ENCODE measurements at regions not wholly inside any gene's neighbourhood (a gene's known extent, or its start where the extent isn't known, plus 50 kb on each side); places are given as distances from the start of the nearest gene placed in this dataset.

- Histone ChIP-seq H3K79me1 (ENCODE audit: low read depth, low read length) (no peaks in the 10 kb centered on the region), H2BK5ac (ENCODE audit: low read depth, low read length) (no peak overlapping the region), H3K23me2 (ENCODE audit: low read depth, low read length) (no peaks in the 10 kb centered on the region), H3K4me2 (ENCODE audit: insufficient read depth in 1 of 2, low read depth in 2 of 2, low read length in 2 of 2) (no peak overlapping the region), H3K27me3 (replicated peaks in 1 of 4; ENCODE audit: control insufficient read depth in 3 of 4, extremely low read depth in 1 of 4, insufficient read depth in 3 of 4, low read length in 3 of 4) (peaks cover 0 to 1% (median 0%) of the 10 kb centered on the region in 4 experiments; a peak in 1 of 7 replicates), H3K4ac (replicated peaks; ENCODE audit: insufficient read length, low read depth, low read length) (no peak overlapping the region), H3K9ac (replicated peaks in 1 of 4; ENCODE audit: extremely low read depth in 1 of 4, low read depth in 3 of 4, low read length in 3 of 4) (no peak overlapping the region), H2AFZ (ENCODE audit: low read length) (0 out of 2 replicates have a peak overlapping the region, but pooled peaks have one; percentile 24), H3K23ac (ENCODE audit: insufficient read length) (no peak overlapping the region), H4K91ac (replicated peaks; ENCODE audit: insufficient read length, low read length) (no peak overlapping the region), H2AK5ac (ENCODE audit: low read depth, low read length) (no peak overlapping the region), H3K56ac (replicated peaks; ENCODE audit: insufficient read length, low read depth, low read length) (no peak overlapping the region), H4K8ac (ENCODE audit: extremely low read depth, insufficient read depth, low read length) (no peak overlapping the region), H2BK20ac (ENCODE audit: low read length) (no peak overlapping the region), H3K18ac (ENCODE audit: extremely low read depth, low read length) (no peak overlapping the region), H3K9me3 (ENCODE audit: insufficient read depth in 2 of 2, low read depth in 1 of 2, low read length in 1 of 2) (no peaks in the 10 kb centered on the region), H3K27ac (ENCODE audit: low read depth, low read length) (no peak overlapping the region), H3K14ac (ENCODE audit: insufficient read length) (no peak overlapping the region), H3K4me1 (replicated peaks in 1 of 4; ENCODE audit: control insufficient read depth in 3 of 4, insufficient read depth in 4 of 4, low read length in 3 of 4) (no peaks in the 10 kb centered on the region; a peak in 1 of 7 replicates), H2BK120ac (replicated peaks; ENCODE audit: low read depth, low read length) (no peak overlapping the region), H4K5ac (ENCODE audit: insufficient read length, low read depth, low read length) (no peak overlapping the region), H3K36me3 (ENCODE audit: control insufficient read depth in 2 of 4, insufficient read depth in 4 of 4, low read length in 3 of 4) (no peaks in the 10 kb centered on the region), H4K20me1 (replicated peaks in 1 of 2; ENCODE audit: control insufficient read depth in 1 of 2, insufficient read depth in 2 of 2, low read length in 2 of 2) (no peaks in the 10 kb centered on the region), H2BK15ac (ENCODE audit: low read length) (no peak overlapping the region), H3K79me2 (ENCODE audit: control insufficient read depth in 1 of 2, insufficient read depth in 2 of 2, low read length in 2 of 2) (no peaks in the 10 kb centered on the region), H3K4me3 (ENCODE audit: extremely low read depth in 1 of 4, insufficient read depth in 2 of 4, low read depth in 3 of 4, low read length in 4 of 4) (no peak overlapping the region), H2BK12ac (ENCODE audit: low read depth, low read length) (no peak overlapping the region)
- POLR2A ChIA-PET (ENCODE audit: partially characterized antibody) = interaction anchor here (0.6 kb wide), 2 partner anchors 590 to 980 kb away, joined by 3 read pairs; no protein-coding TSS in a partner anchor
- DNase-seq (ENCODE audit: low read depth in 1 of 2, low spot score in 2 of 2) (no peak), FAIRE-seq (no peak)
- CTCF ChIA-PET (ENCODE audit: partially characterized antibody) = interaction anchor here (0.6 to 1.7 kb wide), 3 partner anchors 15 to 1068 kb away, joined by 3 to 7 read pairs (median 6); no protein-coding TSS in a partner anchor
- 96% methylated on average over 3 of the region's 3 CpGs; no CpG with 5 or more reads in 1 of the 2 experiments for WGBS, 2 experiments (ENCODE audit: extremely low coverage in 1 of 2, insufficient coverage in 1 of 2, insufficient read length in 1 of 2, insufficient replicate concordance in 2 of 2, low coverage in 1 of 2, low lambda C conversion rate in 2 of 2, missing lambda C conversion rate in 1 of 2)
- TF ChIP-seq ASH2L (IDR thresholded peaks at IDR 0.05; ENCODE audit: low read length) (no peak), RAD21 (IDR thresholded peaks at IDR 0.05 in 1 of 2, conservative IDR thresholded peaks at IDR 0.05 in 1 of 2; ENCODE audit: low read depth in 2 of 2, low read length in 2 of 2) (no peak), TEAD4 (IDR thresholded peaks at IDR 0.05; ENCODE audit: low read depth, low read length) (no peak), SIX5 (IDR thresholded peaks at IDR 0.05; ENCODE audit: low read depth, low read length) (no peak), BCL11A (IDR thresholded peaks at IDR 0.05; ENCODE audit: low read depth in 2 of 2, low read length in 2 of 2) (no peak), ATF2 (IDR thresholded peaks at IDR 0.05; ENCODE audit: low read length) (no peak), USF2 (IDR thresholded peaks at IDR 0.05; ENCODE audit: low read length) (no peak)
Observed at GRCh38 chr15:95277266-95277665, 1045.9 kb downstream of the MCTP2 start.

Data from H1 (cell line).